Calu3 (cell line): ENCODE measurements at regions not wholly inside any gene's neighbourhood (a gene's known extent, or its start where the extent isn't known, plus 50 kb on each side); places are given as distances from the start of the nearest gene placed in this dataset.

ENCODE experiments used
- BruUV-seq: library from RNA; stranded (reverse); fragments of 400-500 nt; replicated peaks from 2 replicates; lab custom pipeline; 2021; lab: Mats Ljungman, UMichigan
- CTCF ChIA-PET: fragments of 300-600 bp; sonication (Branson Sonifier 250); formaldehyde crosslinking; loops from one replicate; lab custom pipeline; 2022; ENCODE audit warnings: antibody characterized with exemption; lab: Charles Lee
- DNase-seq: peaks from one replicate; pipeline ENCODE4 v3.0.0; 2022
- H3K27ac Mint-ChIP-seq: one replicate; pipeline ENCODE4 v1.8.0; 2022; ENCODE audit warnings: mixed read lengths; ENCODE audit not compliant: unreplicated experiment
- H3K27me3 Mint-ChIP-seq: one replicate; pipeline ENCODE4 v1.8.0; 2022; ENCODE audit warnings: mixed read lengths; ENCODE audit not compliant: unreplicated experiment
- H3K36me3 Mint-ChIP-seq: one replicate; pipeline ENCODE4 v1.8.0; 2022; ENCODE audit warnings: mild to moderate bottlenecking, moderate library complexity, mixed read lengths; ENCODE audit not compliant: insufficient read depth, unreplicated experiment
- H3K4me1 Mint-ChIP-seq: one replicate; pipeline ENCODE4 v1.8.0; 2022; ENCODE audit warnings: mild to moderate bottlenecking, low read depth, mixed read lengths; ENCODE audit not compliant: unreplicated experiment
- H3K4me3 Mint-ChIP-seq: one replicate; pipeline ENCODE4 v1.8.0; 2022; ENCODE audit warnings: mild to moderate bottlenecking, low read depth, moderate library complexity, mixed read lengths; ENCODE audit not compliant: unreplicated experiment
- H3K9me3 Mint-ChIP-seq: one replicate; pipeline ENCODE4 v1.8.0; 2022; ENCODE audit warnings: low read depth, mixed read lengths; ENCODE audit not compliant: unreplicated experiment
- CTCF ChIP-seq: fragments of 200-600 bp; IDR thresholded peaks from one replicate; pipeline ENCODE4 v1.8.0; 2022; ENCODE audit warnings: antibody characterized with exemption; ENCODE audit not compliant: unreplicated experiment
- intact Hi-C: fragments of 100-400 bp; cut with micrococcal nuclease; formaldehyde crosslinking; loops from one replicate; pipeline ENCODE4 v1.10.0; 2022; ENCODE audit not compliant: unreplicated experiment

DNA sequence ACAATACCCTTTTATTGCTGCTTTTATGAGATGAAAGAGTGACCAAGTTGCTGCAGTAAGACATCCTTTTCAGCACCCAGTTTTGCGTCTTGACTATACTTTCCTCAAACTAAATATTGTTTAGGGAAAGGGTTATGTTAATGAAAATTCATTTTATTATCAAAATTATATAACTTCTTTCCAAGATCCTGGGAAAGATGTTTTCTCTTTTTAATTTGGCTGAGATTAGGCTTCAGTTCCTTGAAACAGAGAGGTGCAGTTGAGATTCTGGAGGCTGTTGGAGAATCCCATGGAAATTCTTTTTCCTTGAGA lies 91.6 kb upstream of the KCNA3 start:
- H3K4me1 Mint-ChIP-seq: no peaks in the 10 kb centered on the region
- intact Hi-C loops: loop anchor here (1.0 to 5.0 kb wide), 3 partner anchors 136 to 244 kb away; no protein-coding TSS in a partner anchor
- H3K4me3 Mint-ChIP-seq: no peak overlapping the region
- CTCF ChIA-PET: interaction anchor here (1.2 to 2.2 kb wide), 2 partner anchors 39 to 147 kb away, joined by 3 to 12 read pairs; no protein-coding TSS in a partner anchor
- BruUV-seq: no TSS peak
- no peak for TF ChIP-seq CTCF
- H3K27me3 Mint-ChIP-seq: peaks cover 81% of the 10 kb centered on the region
- H3K9me3 Mint-ChIP-seq: no peaks in the 10 kb centered on the region
- H3K36me3 Mint-ChIP-seq: no peaks in the 10 kb centered on the region
- no peak overlapping the region for H3K27ac Mint-ChIP-seq
- no peak for DNase-seq

DNA sequence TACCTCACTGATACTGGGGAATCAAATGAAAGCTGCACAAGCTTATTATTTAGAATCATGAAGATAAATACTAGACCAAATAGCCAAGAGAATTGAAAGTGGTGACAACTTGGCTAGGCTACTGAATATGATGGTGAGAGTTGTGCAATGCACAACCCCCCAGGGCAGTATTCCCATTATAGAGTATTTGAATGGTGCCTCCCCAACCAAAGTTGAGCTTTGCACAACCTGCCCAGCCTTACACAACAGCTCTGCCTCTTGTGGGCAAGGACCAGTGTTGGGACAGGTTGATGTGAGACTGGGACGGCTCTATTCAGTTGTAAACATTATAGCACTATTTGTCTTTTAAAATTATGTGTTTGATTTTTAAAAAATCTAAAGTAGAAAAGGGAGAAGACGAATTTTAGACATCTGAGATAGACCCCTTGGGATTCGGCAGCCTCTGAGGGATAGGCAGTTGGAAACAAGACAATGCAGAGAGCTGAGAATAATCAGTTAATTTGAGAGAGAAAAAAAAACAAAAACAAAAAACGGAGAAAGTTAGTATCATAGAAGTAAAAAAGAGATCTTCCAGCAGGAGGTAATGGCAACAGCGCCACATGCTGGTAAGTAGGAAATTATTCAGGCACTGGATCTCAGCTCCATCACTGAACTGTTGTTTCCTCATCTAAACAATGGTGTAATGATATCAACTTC lies 91.0 kb upstream of the KCNA3 start:
- DNase-seq: peak; percentile 16
- Mint-ChIP-seq H3K36me3 (no peaks in the 10 kb centered on the region), H3K27ac (no peak overlapping the region), H3K4me3 (no peak overlapping the region), H3K27me3 (peaks cover 86% of the 10 kb centered on the region), H3K4me1 (no peaks in the 10 kb centered on the region), H3K9me3 (no peaks in the 10 kb centered on the region)
- no TSS peak for BruUV-seq
- TF ChIP-seq CTCF: peak; percentile 36
- CTCF ChIA-PET: interaction anchor here (1.0 to 2.2 kb wide), 3 partner anchors 39 to 146 kb away, joined by 3 to 12 read pairs (median 5); no protein-coding TSS in a partner anchor
- intact Hi-C loops: loop anchor here (1.0 to 5.0 kb wide), 3 partner anchors 135 to 243 kb away; no protein-coding TSS in a partner anchor

GRCh38 chr1:110763149-110763548 lies 88.4 kb upstream of the KCNA3 start:
- CTCF ChIA-PET: interaction anchor here (0.6 kb wide), 1 partner anchor 49 kb away, joined by 3 read pairs; no protein-coding TSS in a partner anchor
- Mint-ChIP-seq H3K4me3 (no peak overlapping the region), H3K4me1 (no peaks in the 10 kb centered on the region), H3K27ac (no peak overlapping the region), H3K9me3 (no peaks in the 10 kb centered on the region), H3K27me3 (peaks cover 83% of the 10 kb centered on the region), H3K36me3 (no peaks in the 10 kb centered on the region)
- no peak for TF ChIP-seq CTCF
- intact Hi-C loops: no loop called here
- DNase-seq: no peak
- no TSS peak for BruUV-seq

DNA sequence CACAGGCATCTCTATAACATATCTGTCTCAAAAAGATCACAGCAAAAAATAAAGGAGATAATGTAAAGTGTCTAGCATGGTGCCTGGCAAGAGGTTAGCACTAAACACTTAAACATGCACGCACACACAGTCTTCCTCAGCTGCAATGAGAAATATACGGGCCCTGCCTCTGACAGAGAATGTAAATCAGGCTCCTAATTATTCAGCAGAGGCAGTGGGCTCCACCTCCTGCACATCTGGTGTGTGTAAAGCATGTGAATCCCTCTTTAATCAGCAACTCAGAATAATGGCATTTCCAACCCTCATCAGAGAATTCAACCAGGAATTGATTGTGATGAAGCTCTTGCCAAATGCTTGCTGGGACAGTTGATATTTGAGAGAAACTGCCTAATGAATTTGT lies 85.6 kb upstream of the KCNA3 start:
- intact Hi-C loops: no loop called here
- Mint-ChIP-seq H3K4me1 (no peaks in the 10 kb centered on the region), H3K4me3 (no peak overlapping the region), H3K9me3 (no peaks in the 10 kb centered on the region), H3K27ac (no peak overlapping the region), H3K27me3 (peaks cover 92% of the 10 kb centered on the region), H3K36me3 (no peaks in the 10 kb centered on the region)
- BruUV-seq: no TSS peak
- no peak for DNase-seq
- TF ChIP-seq CTCF: no peak
- CTCF ChIA-PET: no interaction called here
